Fibroblast of lung (primary cell): ENCODE measurements at regions not wholly inside any gene's neighbourhood (a gene's known extent, or its start where the extent isn't known, plus 50 kb on each side); places are given as distances from the start of the nearest gene placed in this dataset.

Experiments used
- EZH2 ChIP-seq: IDR thresholded peaks from 2 replicates; pipeline ENCODE4 v1.5.1; 2012; ENCODE audit warnings: low read length, control low read depth, mild to moderate bottlenecking; ENCODE audit errors: missing control alignments
- TF ChIP-seq, protein P1 (sequence below), 2 donors: IDR thresholded peaks in 1 of 2; conservative IDR thresholded peaks in 1 of 2; 1 replicate in 1 of 2; 2 replicates in 1 of 2; pipeline ENCODE4 v1.5.1; 2011 to 2012; ENCODE audit warnings: low read length in 2 of 2, control low read depth in 1 of 2, inconsistent platforms in 1 of 2, low read depth in 1 of 2, mild to moderate bottlenecking in 1 of 2

DNA sequence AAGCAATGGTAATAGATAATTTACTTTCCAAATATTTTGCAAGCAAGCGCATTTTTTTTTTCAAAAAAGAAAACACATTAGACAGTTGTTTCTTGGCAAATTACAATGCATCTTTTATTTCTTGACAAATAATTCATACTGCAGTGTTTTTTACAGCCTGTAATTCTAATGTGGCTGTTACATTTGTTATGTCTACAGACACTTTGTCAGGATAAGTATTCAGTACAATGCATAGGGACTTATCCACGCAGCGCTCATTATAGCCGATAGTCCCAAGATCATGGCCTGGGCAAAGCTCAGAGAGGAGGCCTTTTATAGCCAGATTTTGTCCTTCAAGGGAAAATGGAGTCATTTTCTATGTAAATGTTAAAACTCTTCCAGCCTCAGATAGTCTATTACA, 123.0 kb upstream of the FANCL start:
- TF ChIP-seq, protein P1, sequence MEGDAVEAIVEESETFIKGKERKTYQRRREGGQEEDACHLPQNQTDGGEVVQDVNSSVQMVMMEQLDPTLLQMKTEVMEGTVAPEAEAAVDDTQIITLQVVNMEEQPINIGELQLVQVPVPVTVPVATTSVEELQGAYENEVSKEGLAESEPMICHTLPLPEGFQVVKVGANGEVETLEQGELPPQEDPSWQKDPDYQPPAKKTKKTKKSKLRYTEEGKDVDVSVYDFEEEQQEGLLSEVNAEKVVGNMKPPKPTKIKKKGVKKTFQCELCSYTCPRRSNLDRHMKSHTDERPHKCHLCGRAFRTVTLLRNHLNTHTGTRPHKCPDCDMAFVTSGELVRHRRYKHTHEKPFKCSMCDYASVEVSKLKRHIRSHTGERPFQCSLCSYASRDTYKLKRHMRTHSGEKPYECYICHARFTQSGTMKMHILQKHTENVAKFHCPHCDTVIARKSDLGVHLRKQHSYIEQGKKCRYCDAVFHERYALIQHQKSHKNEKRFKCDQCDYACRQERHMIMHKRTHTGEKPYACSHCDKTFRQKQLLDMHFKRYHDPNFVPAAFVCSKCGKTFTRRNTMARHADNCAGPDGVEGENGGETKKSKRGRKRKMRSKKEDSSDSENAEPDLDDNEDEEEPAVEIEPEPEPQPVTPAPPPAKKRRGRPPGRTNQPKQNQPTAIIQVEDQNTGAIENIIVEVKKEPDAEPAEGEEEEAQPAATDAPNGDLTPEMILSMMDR (conservative IDR thresholded peaks at IDR 0.05 in 1 of 2, IDR thresholded peaks at IDR 0.05 in 1 of 2; ENCODE audit: low read depth in 1 of 2, low read length in 2 of 2), result no peak
- no peak for TF ChIP-seq EZH2
